ENCODE measurements at regions not wholly inside any gene's neighbourhood (a gene's known extent, or its start where the extent isn't known, plus 50 kb on each side); places are given as distances from the start of the nearest gene placed in this dataset.

- POLR2A ChIA-PET, result no interaction called here
- H3K4me3 Mint-ChIP-seq, result no peak overlapping the region
- DNase-seq (no peak), ATAC-seq (no peak)
- CTCF ChIA-PET, result no interaction called here
- H3K27ac Mint-ChIP-seq, result no peak overlapping the region
- H3K9me3 Mint-ChIP-seq (ENCODE audit: low read depth), result no peaks in the 10 kb centered on the region
- intact Hi-C loops (cut with DNase I, micrococcal nuclease), result no loop called here
- H3K27me3 Mint-ChIP-seq, result peaks cover under 1% of the 10 kb centered on the region
- H3K36me3 Mint-ChIP-seq (ENCODE audit: low read depth), result no peaks in the 10 kb centered on the region
- peaks cover 15% of the 10 kb centered on the region for H3K4me1 Mint-ChIP-seq
These were observed 77.6 kb upstream of the BACH2 start for GRCh38 chr6:90374201-90374600.

GRCh38 chr6:90372885-90373284, 76.2 kb upstream of the BACH2 start:
- POLR2A ChIA-PET, result no interaction called here
- Mint-ChIP-seq H3K27ac (no peak overlapping the region), H3K27me3 (no peaks in the 10 kb centered on the region), H3K36me3 (ENCODE audit: low read depth) (no peaks in the 10 kb centered on the region), H3K4me3 (no peak overlapping the region), H3K4me1 (peaks cover 22% of the 10 kb centered on the region), H3K9me3 (ENCODE audit: low read depth) (peaks cover 1% of the 10 kb centered on the region)
- intact Hi-C loops (cut with DNase I, micrococcal nuclease), result no loop called here
- no peak for DNase-seq
- ATAC-seq, result no peak
- CTCF ChIA-PET, result interaction anchor here (0.5 to 3.0 kb wide), 6 partner anchors 8 to 535 kb away, joined by 3 to 10 read pairs (median 4); no protein-coding TSS in a partner anchor

- CTCF ChIA-PET, result interaction anchor here (0.5 to 3.0 kb wide), 5 partner anchors 9 to 535 kb away, joined by 3 to 10 read pairs (median 4); no protein-coding TSS in a partner anchor
- H3K4me1 Mint-ChIP-seq, result peaks cover 22% of the 10 kb centered on the region
- DNase-seq (no peak), ATAC-seq (no peak)
- H3K4me3 Mint-ChIP-seq, result no peak overlapping the region
- POLR2A ChIA-PET, result no interaction called here
- peaks cover 4% of the 10 kb centered on the region for H3K9me3 Mint-ChIP-seq (ENCODE audit: low read depth)
- H3K36me3 Mint-ChIP-seq (ENCODE audit: low read depth), result no peaks in the 10 kb centered on the region
- no peak overlapping the region for H3K27ac Mint-ChIP-seq
- intact Hi-C loops (cut with DNase I, micrococcal nuclease), result no loop called here
- H3K27me3 Mint-ChIP-seq, result no peaks in the 10 kb centered on the region
These were observed 75.8 kb upstream of the BACH2 start for GRCh38 chr6:90372450-90372849.

GRCh38 chr6:90370493-90370959, 73.9 kb upstream of the BACH2 start:
- ChIA-PET POLR2A (interaction anchor here (0.7 kb wide), 1 partner anchor 146 kb away, joined by 3 read pairs; no protein-coding TSS in a partner anchor), CTCF (interaction anchor here (0.9 to 3.0 kb wide), 6 partner anchors 9 to 108 kb away, joined by 3 to 8 read pairs (median 4); no protein-coding TSS in a partner anchor)
- peak; percentile 85 for ATAC-seq
- H3K27ac Mint-ChIP-seq, result no peak overlapping the region
- intact Hi-C loops (cut with DNase I, micrococcal nuclease), result no loop called here
- peaks cover 22% of the 10 kb centered on the region for H3K4me1 Mint-ChIP-seq
- no peak overlapping the region for H3K4me3 Mint-ChIP-seq
- H3K36me3 Mint-ChIP-seq (ENCODE audit: low read depth), result no peaks in the 10 kb centered on the region
- no peaks in the 10 kb centered on the region for H3K27me3 Mint-ChIP-seq
- no peak for DNase-seq
- H3K9me3 Mint-ChIP-seq (ENCODE audit: low read depth), result peaks cover 4% of the 10 kb centered on the region

GRCh38 chr6:90369651-90370050, 73.0 kb upstream of the BACH2 start:
- CTCF ChIA-PET, result interaction anchor here (0.6 to 1.4 kb wide), 4 partner anchors 86 to 109 kb away, joined by 3 to 4 read pairs (median 4); no protein-coding TSS in a partner anchor
- POLR2A ChIA-PET, result no interaction called here
- peaks cover 4% of the 10 kb centered on the region for H3K9me3 Mint-ChIP-seq (ENCODE audit: low read depth)
- intact Hi-C loops (cut with DNase I, micrococcal nuclease), result loop anchor here (1.0 kb wide), 2 partner anchors 17 to 29 kb away; no protein-coding TSS in a partner anchor
- H3K27ac Mint-ChIP-seq, result peak overlapping the region; percentile 24
- DNase-seq, result no peak
- H3K4me3 Mint-ChIP-seq, result no peak overlapping the region
- no peaks in the 10 kb centered on the region for H3K27me3 Mint-ChIP-seq
- no peak for ATAC-seq
- H3K36me3 Mint-ChIP-seq (ENCODE audit: low read depth), result no peaks in the 10 kb centered on the region
- peaks cover 22% of the 10 kb centered on the region for H3K4me1 Mint-ChIP-seq

- peak overlapping the region; percentile 24 for H3K27ac Mint-ChIP-seq
- ChIA-PET CTCF (interaction anchor here (0.6 to 1.0 kb wide), 4 partner anchors 43 to 110 kb away, joined by 3 read pairs; no protein-coding TSS in a partner anchor), POLR2A (no interaction called here)
- H3K4me3 Mint-ChIP-seq, result no peak overlapping the region
- peaks cover 22% of the 10 kb centered on the region for H3K4me1 Mint-ChIP-seq
- H3K36me3 Mint-ChIP-seq (ENCODE audit: low read depth), result no peaks in the 10 kb centered on the region
- intact Hi-C loops (cut with DNase I, micrococcal nuclease), result loop anchor here (1.0 kb wide), 2 partner anchors 17 to 29 kb away; no protein-coding TSS in a partner anchor
- H3K27me3 Mint-ChIP-seq, result no peaks in the 10 kb centered on the region
- ATAC-seq (peak; percentile 75), DNase-seq (peak; percentile 33)
- peaks cover 4% of the 10 kb centered on the region for H3K9me3 Mint-ChIP-seq (ENCODE audit: low read depth)
These were observed 72.4 kb upstream of the BACH2 start for GRCh38 chr6:90369024-90369519.

- no peak for ATAC-seq
- Mint-ChIP-seq H3K4me1 (peaks cover 24% of the 10 kb centered on the region), H3K36me3 (ENCODE audit: low read depth) (no peaks in the 10 kb centered on the region), H3K27ac (no peak overlapping the region), H3K4me3 (no peak overlapping the region), H3K9me3 (ENCODE audit: low read depth) (peaks cover 4% of the 10 kb centered on the region), H3K27me3 (no peaks in the 10 kb centered on the region)
- ChIA-PET POLR2A (no interaction called here), CTCF (interaction anchor here (0.6 to 1.0 kb wide), 3 partner anchors 43 to 110 kb away, joined by 3 read pairs; no protein-coding TSS in a partner anchor)
- intact Hi-C loops (cut with DNase I, micrococcal nuclease), result no loop called here
- no peak for DNase-seq
These were observed 72.0 kb upstream of the BACH2 start for GRCh38 chr6:90368601-90369000.

GRCh38 chr6:90368001-90368400, 71.4 kb upstream of the BACH2 start:
- peaks cover 4% of the 10 kb centered on the region for H3K9me3 Mint-ChIP-seq (ENCODE audit: low read depth)
- CTCF ChIA-PET, result interaction anchor here (1.0 to 1.3 kb wide), 3 partner anchors 12 to 110 kb away, joined by 3 read pairs; no protein-coding TSS in a partner anchor
- H3K4me3 Mint-ChIP-seq, result no peak overlapping the region
- H3K27me3 Mint-ChIP-seq, result no peaks in the 10 kb centered on the region
- H3K4me1 Mint-ChIP-seq, result peaks cover 24% of the 10 kb centered on the region
- H3K36me3 Mint-ChIP-seq (ENCODE audit: low read depth), result no peaks in the 10 kb centered on the region
- H3K27ac Mint-ChIP-seq, result no peak overlapping the region
- ATAC-seq (no peak), DNase-seq (no peak)
- POLR2A ChIA-PET, result no interaction called here
- intact Hi-C loops (cut with DNase I, micrococcal nuclease), result no loop called here

GRCh38 chr6:90365565-90366219, 69.0 kb upstream of the BACH2 start:
- POLR2A ChIA-PET, result no interaction called here
- no peak overlapping the region for H3K4me3 Mint-ChIP-seq
- CTCF ChIA-PET, result interaction anchor here (0.6 to 1.4 kb wide), 2 partner anchors 14 to 15 kb away, joined by 3 to 4 read pairs; no protein-coding TSS in a partner anchor
- H3K36me3 Mint-ChIP-seq (ENCODE audit: low read depth), result no peaks in the 10 kb centered on the region
- H3K27ac Mint-ChIP-seq, result no peak overlapping the region
- peaks cover 21% of the 10 kb centered on the region for H3K4me1 Mint-ChIP-seq
- DNase-seq (no peak), ATAC-seq (no peak)
- no peaks in the 10 kb centered on the region for H3K27me3 Mint-ChIP-seq
- intact Hi-C loops (cut with DNase I, micrococcal nuclease), result no loop called here
- peaks cover 4% of the 10 kb centered on the region for H3K9me3 Mint-ChIP-seq (ENCODE audit: low read depth)

GRCh38 chr6:90365002-90365401, 68.4 kb upstream of the BACH2 start:
- CTCF ChIA-PET, result interaction anchor here (0.6 to 1.4 kb wide), 2 partner anchors 13 to 16 kb away, joined by 3 to 4 read pairs; no protein-coding TSS in a partner anchor
- Mint-ChIP-seq H3K27ac (no peak overlapping the region), H3K4me1 (peaks cover 15% of the 10 kb centered on the region), H3K4me3 (no peak overlapping the region), H3K27me3 (no peaks in the 10 kb centered on the region), H3K9me3 (ENCODE audit: low read depth) (peaks cover 4% of the 10 kb centered on the region), H3K36me3 (ENCODE audit: low read depth) (no peaks in the 10 kb centered on the region)
- intact Hi-C loops (cut with DNase I, micrococcal nuclease), result no loop called here
- POLR2A ChIA-PET, result no interaction called here
- ATAC-seq, result no peak
- no peak for DNase-seq

GRCh38 chr6:90364286-90364685, 67.6 kb upstream of the BACH2 start:
- no peak for DNase-seq
- no peak for ATAC-seq
- POLR2A ChIA-PET, result no interaction called here
- Mint-ChIP-seq H3K9me3 (ENCODE audit: low read depth) (peaks cover 4% of the 10 kb centered on the region), H3K27me3 (no peaks in the 10 kb centered on the region), H3K27ac (no peak overlapping the region), H3K4me1 (peaks cover 9% of the 10 kb centered on the region), H3K36me3 (ENCODE audit: low read depth) (no peaks in the 10 kb centered on the region), H3K4me3 (no peak overlapping the region)
- CTCF ChIA-PET, result interaction anchor here (0.6 kb wide), 1 partner anchor 18 kb away, joined by 3 read pairs; no protein-coding TSS in a partner anchor
- intact Hi-C loops (cut with DNase I, micrococcal nuclease), result no loop called here

- intact Hi-C loops (cut with DNase I, micrococcal nuclease), result no loop called here
- Mint-ChIP-seq H3K4me1 (peaks cover 2% of the 10 kb centered on the region), H3K9me3 (ENCODE audit: low read depth) (no peaks in the 10 kb centered on the region), H3K27me3 (no peaks in the 10 kb centered on the region), H3K36me3 (ENCODE audit: low read depth) (no peaks in the 10 kb centered on the region), H3K4me3 (no peak overlapping the region), H3K27ac (no peak overlapping the region)
- ChIA-PET POLR2A (no interaction called here), CTCF (interaction anchor here (1.2 kb wide), 1 partner anchor 21 kb away, joined by 3 read pairs; no protein-coding TSS in a partner anchor)
- ATAC-seq, result no peak
- DNase-seq, result no peak
These were observed 65.7 kb upstream of the BACH2 start for GRCh38 chr6:90362318-90362717.
